Lower leg skin (tissue), 4 donors: ENCODE measurements at regions not wholly inside any gene's neighbourhood (a gene's known extent, or its start where the extent isn't known, plus 50 kb on each side); places are given as distances from the start of the nearest gene placed in this dataset.

Experiments
- DNase-seq, 2 donors: peaks; one replicate each; pipeline ENCODE4 v3.0.0-alpha.2; 2019; ENCODE audit warnings: low spot score in 2 of 2
- H3K4me3 ChIP-seq: fragments of 200-600 bp; sonication (generic); 2 replicates; pipeline ENCODE4 v1.5.1; 2017; ENCODE audit warnings: mild to moderate bottlenecking, low read depth; ENCODE audit not compliant: poor library complexity, severe bottlenecking
- CTCF ChIP-seq, 3 donors: fragments of 450-650 bp; IDR thresholded peaks; one replicate each; pipeline ENCODE4 v1.5.1; 2016; ENCODE audit warnings: antibody characterized with exemption in 3 of 3, mild to moderate bottlenecking in 3 of 3, moderate library complexity in 2 of 3
- POLR2A ChIP-seq, 2 donors: fragments of 450-650 bp; IDR thresholded peaks; one replicate each; pipeline ENCODE4 v1.6.1; 2016 to 2017; ENCODE audit warnings: antibody characterized with exemption in 2 of 2, mild to moderate bottlenecking in 1 of 2, moderate library complexity in 1 of 2
- WGBS, 2 donors: methylation state at CpG; one replicate each; pipeline ENCODE4 v1.1.5; 2018; 5-methylcytosine and 5-hydroxymethylcytosine counted together
- intact Hi-C: fragments of 100-400 bp; cut with DNase I; formaldehyde crosslinking; loops from one replicate; pipeline ENCODE4 v1.15.0; 2023; ENCODE audit warnings: low total_unique reads

- TF ChIP-seq CTCF (IDR thresholded peaks at IDR 0.05) (no peak), POLR2A (IDR thresholded peaks at IDR 0.05) (no peak)
- intact Hi-C loops = no loop called here
- no peak overlapping the region for H3K4me3 ChIP-seq
- no peak for DNase-seq
- 56 to 74% methylated on average over 3 of the region's 3 CpGs for WGBS, 2 donors
Observed at GRCh38 chr2:12856934-12857601, 140.3 kb downstream of the TRIB2 start.

GRCh38 chr2:12857891-12858290 lies 141.2 kb downstream of the TRIB2 start:
- intact Hi-C loops = no loop called here
- H3K4me3 ChIP-seq = no peak overlapping the region
- TF ChIP-seq POLR2A (IDR thresholded peaks at IDR 0.05) = no peak
- TF ChIP-seq CTCF (IDR thresholded peaks at IDR 0.05) = no peak
- DNase-seq = no peak
- WGBS, 2 donors = 54 to 76% methylated on average over 1 of the region's 1 CpG

- H3K4me3 ChIP-seq = no peak overlapping the region
- TF ChIP-seq POLR2A (IDR thresholded peaks at IDR 0.05) = no peak
- TF ChIP-seq CTCF (IDR thresholded peaks at IDR 0.05) = no peak
- no peak for DNase-seq
- intact Hi-C loops = no loop called here
Observed at GRCh38 chr2:12858786-12859185, 142.1 kb downstream of the TRIB2 start.

- H3K4me3 ChIP-seq = no peak overlapping the region
- intact Hi-C loops = no loop called here
- TF ChIP-seq CTCF (IDR thresholded peaks at IDR 0.05) (no peak), POLR2A (IDR thresholded peaks at IDR 0.05) (no peak)
- WGBS, 2 donors = 77 to 79% methylated on average over 2 of the region's 2 CpGs
- no peak for DNase-seq
Observed at GRCh38 chr2:12861344-12861930, 144.7 kb downstream of the TRIB2 start.

- intact Hi-C loops = no loop called here
- no peak overlapping the region for H3K4me3 ChIP-seq
- no peak for TF ChIP-seq POLR2A (IDR thresholded peaks at IDR 0.05)
- no peak for TF ChIP-seq CTCF (IDR thresholded peaks at IDR 0.05)
- no peak for DNase-seq
Observed at GRCh38 chr2:12862541-12862940, 145.8 kb downstream of the TRIB2 start.

GRCh38 chr2:12863937-12864336 lies 147.2 kb downstream of the TRIB2 start:
- 94 to 97% methylated on average over 2 of the region's 2 CpGs for WGBS, 2 donors

More at GRCh38 chr2:12863937-12864336, 147.2 kb downstream of the TRIB2 start:
- no peak for TF ChIP-seq CTCF (IDR thresholded peaks at IDR 0.05)
- TF ChIP-seq POLR2A (IDR thresholded peaks at IDR 0.05) = no peak
- intact Hi-C loops = no loop called here
- no peak overlapping the region for H3K4me3 ChIP-seq
- no peak for DNase-seq
